SK-N-SH (cell line): ENCODE measurements at regions not wholly inside any gene's neighbourhood (a gene's known extent, or its start where the extent isn't known, plus 50 kb on each side); places are given as distances from the start of the nearest gene placed in this dataset.

Experiments used
- CTCF ChIA-PET: fragments of 300-600, 350-600 bp; formaldehyde crosslinking; extraction: SDS; loops from one replicate; lab custom pipeline; 2021; lab: Yijun Ruan, JAX
- POLR2A ChIA-PET: fragments of 350-600 bp; sonication (Branson Sonifier 250); formaldehyde crosslinking; extraction: SDS; loops from one replicate; lab custom pipeline; 2020; ENCODE audit warnings: antibody characterized with exemption, inconsistent platforms; lab: Yijun Ruan, JAX
- DNase-seq: peaks from one replicate; pipeline ENCODE4 v3.0.0; 2012
- H2AFZ ChIP-seq: fragments of 200-600 bp; sonication (generic); 2 replicates; pipeline ENCODE4 v1.8.1; 2016; ENCODE audit warnings: antibody characterized with exemption, mild to moderate bottlenecking, low read depth
- H3F3A ChIP-seq: fragments of 200-600 bp; sonication (generic); replicated peaks from 2 replicates; pipeline ENCODE3; 2016; ENCODE audit warnings: antibody characterized with exemption, mild to moderate bottlenecking; ENCODE audit not compliant: insufficient read depth
- H3K27ac ChIP-seq, 2 experiments: fragments of 200-500 bp in 1 of 2; fragments of 200-600 bp in 1 of 2; sonication (Bioruptor generic) in 1 of 2; sonication (generic), shearing (Covaris generic) in 1 of 2; 2 replicates each; pipeline versions ENCODE4 v1.5.1 to v1.6.1; 2014 to 2016; ENCODE audit warnings: low read depth in 2 of 2, inconsistent platforms in 1 of 2, low read length in 1 of 2, mild to moderate bottlenecking in 1 of 2, mixed read lengths in 1 of 2
- H3K27me3 ChIP-seq: fragments of 200-600 bp; sonication (generic), shearing (Covaris generic); 2 replicates; pipeline ENCODE4 v1.6.1; 2016; ENCODE audit warnings: mixed run types; ENCODE audit not compliant: insufficient read depth
- H3K36me3 ChIP-seq, 2 experiments: fragments of 200-500 bp in 1 of 2; fragments of 200-600 bp in 1 of 2; sonication (Bioruptor generic) in 1 of 2; sonication (generic) in 1 of 2; replicated peaks in 1 of 2; 2 replicates each; pipeline versions ENCODE3 to v1.5.1; 2014 to 2016; ENCODE audit warnings: low read length in 1 of 2, mild to moderate bottlenecking in 1 of 2; ENCODE audit not compliant: insufficient read depth in 2 of 2, control insufficient read depth in 1 of 2
- H3K4me1 ChIP-seq, 2 experiments: fragments of 200-500 bp in 1 of 2; fragments of 200-600 bp in 1 of 2; sonication (Bioruptor generic) in 1 of 2; sonication (generic), shearing (Covaris generic) in 1 of 2; 2 replicates each; pipeline versions ENCODE4 v1.5.1 to v1.6.1; 2014 to 2016; ENCODE audit warnings: low read depth in 1 of 2, low read length in 1 of 2, mixed run types in 1 of 2; ENCODE audit not compliant: insufficient read depth in 2 of 2, control insufficient read depth in 1 of 2
- H3K4me2 ChIP-seq: fragments of 200-600 bp; sonication (generic), shearing (Covaris generic); 2 replicates; pipeline ENCODE4 v1.6.1; 2017; ENCODE audit warnings: mixed run types
- H3K4me3 ChIP-seq, 2 experiments: fragments of 200-500 bp in 1 of 2; fragments of 200-600 bp in 1 of 2; sonication (Bioruptor generic) in 1 of 2; sonication (generic), shearing (Covaris generic) in 1 of 2; 2 replicates each; pipeline versions ENCODE4 v1.5.1 to v1.8.1; 2014 to 2016; ENCODE audit warnings: low read depth in 2 of 2, inconsistent platforms in 1 of 2, low read length in 1 of 2, mild to moderate bottlenecking in 1 of 2, mixed read lengths in 1 of 2, moderate library complexity in 1 of 2
- H3K79me2 ChIP-seq: fragments of 200-600 bp; sonication (generic); 2 replicates; pipeline ENCODE4 v1.8.1; 2017; ENCODE audit warnings: mild to moderate bottlenecking; ENCODE audit not compliant: insufficient read depth
- H3K9ac ChIP-seq: fragments of 200-600 bp; sonication (generic); 2 replicates; pipeline ENCODE4 v1.6.1; 2017; ENCODE audit warnings: mixed run types
- H3K9me2 ChIP-seq: fragments of 200-600 bp; sonication (generic); 2 replicates; pipeline ENCODE4 v1.6.1; 2017; ENCODE audit warnings: mixed run types
- H3K9me3 ChIP-seq: fragments of 200-600 bp; sonication (generic); 2 replicates; pipeline ENCODE4 v1.6.1; 2017; ENCODE audit warnings: mixed run types, mild to moderate bottlenecking, moderate library complexity
- H4K20me1 ChIP-seq: fragments of 200-600 bp; sonication (generic); 2 replicates; pipeline ENCODE4 v1.6.1; 2017; ENCODE audit warnings: mild to moderate bottlenecking, mixed run types; ENCODE audit not compliant: insufficient read depth
- CTCF ChIP-seq: fragments of 200-600 bp; sonication (generic); IDR thresholded peaks from 2 replicates; pipeline ENCODE4 v1.6.1; 2017; ENCODE audit warnings: antibody characterized with exemption, mild to moderate bottlenecking, moderate library complexity
- EP300 ChIP-seq, 2 experiments: IDR thresholded peaks; 2 replicates each; pipeline versions ENCODE4 v1.4.0 to v1.6.1; 2012; ENCODE audit warnings: borderline replicate concordance in 1 of 2, low read depth in 1 of 2, low read length in 1 of 2
- FOXM1 ChIP-seq: IDR thresholded peaks from 2 replicates; pipeline ENCODE4 v1.4.0; 2012; ENCODE audit warnings: low read depth, mild to moderate bottlenecking
- MAX ChIP-seq: IDR thresholded peaks from 2 replicates; pipeline ENCODE4 v1.4.0; 2012; ENCODE audit warnings: low read depth
- MEF2A ChIP-seq: IDR thresholded peaks from 2 replicates; pipeline ENCODE4 v1.4.0; 2012; ENCODE audit warnings: low read depth, borderline replicate concordance
- POLR2AphosphoS5 ChIP-seq: IDR thresholded peaks from 2 replicates; pipeline ENCODE4 v1.6.1; 2012; ENCODE audit warnings: low read depth, low read length
- RAD21 ChIP-seq: IDR thresholded peaks from 2 replicates; pipeline ENCODE4 v1.6.1; 2012; ENCODE audit warnings: mild to moderate bottlenecking, low read length
- RXRA ChIP-seq: IDR thresholded peaks from 2 replicates; pipeline ENCODE4 v1.4.0; 2012; ENCODE audit warnings: low read depth, mild to moderate bottlenecking, borderline replicate concordance
- SMC3 ChIP-seq: IDR thresholded peaks from 2 replicates; pipeline ENCODE4 v1.6.1; 2012; ENCODE audit warnings: low read depth, low read length, improper control_type of control experiment
- USF1 ChIP-seq: IDR thresholded peaks from 2 replicates; pipeline ENCODE4 v1.4.0; 2012; ENCODE audit warnings: low read depth, borderline replicate concordance
- YY1 ChIP-seq: IDR thresholded peaks from 2 replicates; pipeline ENCODE4 v1.4.0; 2012; ENCODE audit warnings: low read depth, mild to moderate bottlenecking
- WGBS: methylation state at CpG from one replicate; pipeline ENCODE4 v1.1.6; 2017; ENCODE audit warnings: low lambda C conversion rate; 5-methylcytosine and 5-hydroxymethylcytosine counted together

GRCh38 chr5:34521628-34522290, 134.4 kb upstream of the RAI14 start (continued):
- TF ChIP-seq MEF2A: no peak
- TF ChIP-seq RXRA: no peak
- no peak for TF ChIP-seq YY1
- no peak for TF ChIP-seq POLR2AphosphoS5
- no peak for TF ChIP-seq CTCF
- no peak for TF ChIP-seq EP300 (IDR thresholded peaks at IDR 0.05; ENCODE audit: borderline replicate concordance in 1 of 2, low read depth in 1 of 2, low read length in 1 of 2)
- TF ChIP-seq FOXM1: no peak
- TF ChIP-seq MAX: no peak

- 37% methylated on average over 11 of the region's 11 CpGs for WGBS
Observed at GRCh38 chr5:34522599-34523386, 133.3 kb upstream of the RAI14 start.

More at GRCh38 chr5:34522599-34523386, 133.3 kb upstream of the RAI14 start:
- H3K27ac ChIP-seq: peak overlapping the region in 1 of 2 experiments; percentile 79; a peak in 3 of 4 replicates
- H2AFZ ChIP-seq: peak overlapping the region; percentile 16; the same call in 1 of the 2 replicates
- no peaks in the 10 kb centered on the region for H3K79me2 ChIP-seq
- H3K4me3 ChIP-seq: peak overlapping the region in 1 of 2 experiments; percentile 29; a peak in 1 of 4 replicates
- H3F3A ChIP-seq: peaks cover 37% of the 10 kb centered on the region
- H3K4me1 ChIP-seq: peaks cover 0 to 17% of the 10 kb centered on the region in 2 experiments; a peak in 2 of 4 replicates
- POLR2A ChIA-PET: no interaction called here
- no peak overlapping the region for H3K4me2 ChIP-seq
- CTCF ChIA-PET: interaction anchor here (0.6 to 9.0 kb wide), 28 partner anchors 8 to 481 kb away, joined by 3 to 87 read pairs (median 4); partner anchors contain the start of gene RAI14
- H3K27me3 ChIP-seq: no peaks in the 10 kb centered on the region
- H3K9ac ChIP-seq: peak overlapping the region; percentile 39; the same call in 1 of the 2 replicates
- no peaks in the 10 kb centered on the region for H3K9me2 ChIP-seq
- no peak for TF ChIP-seq MEF2A
- peak; percentile 58; the same call in 1 of the 2 replicates for TF ChIP-seq MAX
- peak; percentile 83 for TF ChIP-seq CTCF
- TF ChIP-seq SMC3: peak; percentile 83
- TF ChIP-seq RAD21: peak; percentile 85
- TF ChIP-seq USF1: no peak
- no peaks in the 10 kb centered on the region for H3K36me3 ChIP-seq
- H4K20me1 ChIP-seq: no peaks in the 10 kb centered on the region
- peak; percentile 64 for DNase-seq
- H3K9me3 ChIP-seq: no peaks in the 10 kb centered on the region
